HEK293 (cell line): ENCODE measurements at regions not wholly inside any gene's neighbourhood (a gene's known extent, or its start where the extent isn't known, plus 50 kb on each side); places are given as distances from the start of the nearest gene placed in this dataset.

ENCODE experiments used
- KLF9 ChIP-seq: fragments of 450-650 bp; formaldehyde crosslinking; IDR thresholded peaks from 2 replicates; pipeline ENCODE4 v1.5.1; 2016; ENCODE audit warnings: missing biosample characterization, missing genetic modification characterization, low read depth
- YY1 ChIP-seq: fragments of 450-650 bp; formaldehyde crosslinking; IDR thresholded peaks from 2 replicates; pipeline ENCODE4 v1.5.1; 2018; ENCODE audit warnings: missing biosample characterization, missing genetic modification characterization
- ZNF433 ChIP-seq: fragments of 450-650 bp; formaldehyde crosslinking; IDR thresholded peaks from 2 replicates; pipeline ENCODE4 v1.5.1; 2016; ENCODE audit warnings: missing biosample characterization, missing genetic modification characterization, low read depth
- ZNF658 ChIP-seq: fragments of 450-650 bp; formaldehyde crosslinking; IDR thresholded peaks from 2 replicates; pipeline ENCODE4; 2016; ENCODE audit warnings: missing biosample characterization, missing genetic modification characterization
- ZNF768 ChIP-seq: fragments of 450-650 bp; formaldehyde crosslinking; IDR thresholded peaks from 2 replicates; pipeline ENCODE4 v1.5.1; 2018; ENCODE audit warnings: missing biosample characterization, mild to moderate bottlenecking, missing genetic modification characterization
- TF ChIP-seq, protein P1 (sequence below): fragments of 450-650 bp; formaldehyde crosslinking; IDR thresholded peaks from 2 replicates; pipeline ENCODE4 v1.5.1; 2016; ENCODE audit warnings: missing biosample characterization, missing genetic modification characterization
- TF ChIP-seq, protein P2 (sequence below): fragments of 450-650 bp; formaldehyde crosslinking; IDR thresholded peaks from 2 replicates; pipeline ENCODE4 v1.5.1; 2016; ENCODE audit warnings: missing biosample characterization, missing genetic modification characterization

DNA sequence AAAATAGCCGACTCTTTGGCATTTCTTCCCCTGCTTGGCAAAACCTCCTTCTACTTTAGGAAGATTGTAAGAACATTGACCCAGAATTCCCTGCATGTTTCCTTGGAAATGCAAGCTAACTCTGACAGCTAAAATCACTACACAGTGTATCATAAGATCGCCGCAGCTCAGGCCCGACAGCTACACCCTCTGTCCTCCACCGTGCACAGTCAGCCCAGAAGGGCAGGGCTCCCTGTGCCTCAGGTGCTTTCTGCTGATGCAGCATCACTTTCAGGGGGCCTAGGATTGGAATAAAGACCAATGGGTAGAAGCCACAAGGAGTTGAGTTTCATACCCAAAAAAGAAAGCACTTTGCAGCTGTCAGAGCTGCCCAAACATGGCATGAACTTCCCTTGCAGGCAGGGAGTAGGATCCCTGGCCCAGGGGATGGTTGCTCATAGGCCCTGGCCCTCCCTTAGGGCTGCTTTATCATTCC lies 145.3 kb downstream of the SEC16B start:
- TF ChIP-seq, protein P1, sequence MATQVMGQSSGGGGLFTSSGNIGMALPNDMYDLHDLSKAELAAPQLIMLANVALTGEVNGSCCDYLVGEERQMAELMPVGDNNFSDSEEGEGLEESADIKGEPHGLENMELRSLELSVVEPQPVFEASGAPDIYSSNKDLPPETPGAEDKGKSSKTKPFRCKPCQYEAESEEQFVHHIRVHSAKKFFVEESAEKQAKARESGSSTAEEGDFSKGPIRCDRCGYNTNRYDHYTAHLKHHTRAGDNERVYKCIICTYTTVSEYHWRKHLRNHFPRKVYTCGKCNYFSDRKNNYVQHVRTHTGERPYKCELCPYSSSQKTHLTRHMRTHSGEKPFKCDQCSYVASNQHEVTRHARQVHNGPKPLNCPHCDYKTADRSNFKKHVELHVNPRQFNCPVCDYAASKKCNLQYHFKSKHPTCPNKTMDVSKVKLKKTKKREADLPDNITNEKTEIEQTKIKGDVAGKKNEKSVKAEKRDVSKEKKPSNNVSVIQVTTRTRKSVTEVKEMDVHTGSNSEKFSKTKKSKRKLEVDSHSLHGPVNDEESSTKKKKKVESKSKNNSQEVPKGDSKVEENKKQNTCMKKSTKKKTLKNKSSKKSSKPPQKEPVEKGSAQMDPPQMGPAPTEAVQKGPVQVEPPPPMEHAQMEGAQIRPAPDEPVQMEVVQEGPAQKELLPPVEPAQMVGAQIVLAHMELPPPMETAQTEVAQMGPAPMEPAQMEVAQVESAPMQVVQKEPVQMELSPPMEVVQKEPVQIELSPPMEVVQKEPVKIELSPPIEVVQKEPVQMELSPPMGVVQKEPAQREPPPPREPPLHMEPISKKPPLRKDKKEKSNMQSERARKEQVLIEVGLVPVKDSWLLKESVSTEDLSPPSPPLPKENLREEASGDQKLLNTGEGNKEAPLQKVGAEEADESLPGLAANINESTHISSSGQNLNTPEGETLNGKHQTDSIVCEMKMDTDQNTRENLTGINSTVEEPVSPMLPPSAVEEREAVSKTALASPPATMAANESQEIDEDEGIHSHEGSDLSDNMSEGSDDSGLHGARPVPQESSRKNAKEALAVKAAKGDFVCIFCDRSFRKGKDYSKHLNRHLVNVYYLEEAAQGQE (tag by site-specific recombination) = no peak
- TF ChIP-seq, protein P2, sequence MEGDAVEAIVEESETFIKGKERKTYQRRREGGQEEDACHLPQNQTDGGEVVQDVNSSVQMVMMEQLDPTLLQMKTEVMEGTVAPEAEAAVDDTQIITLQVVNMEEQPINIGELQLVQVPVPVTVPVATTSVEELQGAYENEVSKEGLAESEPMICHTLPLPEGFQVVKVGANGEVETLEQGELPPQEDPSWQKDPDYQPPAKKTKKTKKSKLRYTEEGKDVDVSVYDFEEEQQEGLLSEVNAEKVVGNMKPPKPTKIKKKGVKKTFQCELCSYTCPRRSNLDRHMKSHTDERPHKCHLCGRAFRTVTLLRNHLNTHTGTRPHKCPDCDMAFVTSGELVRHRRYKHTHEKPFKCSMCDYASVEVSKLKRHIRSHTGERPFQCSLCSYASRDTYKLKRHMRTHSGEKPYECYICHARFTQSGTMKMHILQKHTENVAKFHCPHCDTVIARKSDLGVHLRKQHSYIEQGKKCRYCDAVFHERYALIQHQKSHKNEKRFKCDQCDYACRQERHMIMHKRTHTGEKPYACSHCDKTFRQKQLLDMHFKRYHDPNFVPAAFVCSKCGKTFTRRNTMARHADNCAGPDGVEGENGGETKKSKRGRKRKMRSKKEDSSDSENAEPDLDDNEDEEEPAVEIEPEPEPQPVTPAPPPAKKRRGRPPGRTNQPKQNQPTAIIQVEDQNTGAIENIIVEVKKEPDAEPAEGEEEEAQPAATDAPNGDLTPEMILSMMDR (tag by site-specific recombination) = no peak
- no peak for TF ChIP-seq YY1 (tag by site-specific recombination)
- TF ChIP-seq KLF9 (tag by site-specific recombination) = no peak
- no peak for TF ChIP-seq ZNF433 (tag by site-specific recombination)
- no peak for TF ChIP-seq ZNF658 (tag by site-specific recombination)
- no peak for TF ChIP-seq ZNF768
